GM19468 (cell line): ENCODE measurements at regions not wholly inside any gene's neighbourhood (a gene's known extent, or its start where the extent isn't known, plus 50 kb on each side); places are given as distances from the start of the nearest gene placed in this dataset.

Experiments used
- ATAC-seq: cut with Tn5 transposase; IDR thresholded peaks from one replicate; pipeline ENCODE4 v1.9.1; 2021; ENCODE audit warnings: mild to moderate bottlenecking, moderate library complexity, moderate number of reproducible peaks; ENCODE audit not compliant: unreplicated experiment; ENCODE audit errors: extremely low read depth

GRCh38 chr21:35233756-35234155, 184.7 kb upstream of the RUNX1 start:
- ATAC-seq: no peak

- ATAC-seq: no peak
Measured at GRCh38 chr21:35232545-35233176, 183.6 kb upstream of the RUNX1 start.

GRCh38 chr21:35231090-35231489, 182.0 kb upstream of the RUNX1 start:
- no peak for ATAC-seq

- ATAC-seq: no peak
Measured at GRCh38 chr21:35229290-35229689, 180.2 kb upstream of the RUNX1 start.

- no peak for ATAC-seq
Measured at GRCh38 chr21:35227786-35228185, 178.7 kb upstream of the RUNX1 start.

GRCh38 chr21:35226968-35227744, 178.1 kb upstream of the RUNX1 start:
- peak; percentile 77 for ATAC-seq

- no peak for ATAC-seq
Measured at GRCh38 chr21:35226328-35226727, 177.2 kb upstream of the RUNX1 start.

GRCh38 chr21:35225573-35225972, 176.5 kb upstream of the RUNX1 start:
- no peak for ATAC-seq

- ATAC-seq: no peak
Measured at GRCh38 chr21:35223480-35224156, 174.5 kb upstream of the RUNX1 start.

- ATAC-seq: no peak
Measured at GRCh38 chr21:35222541-35222941, 173.4 kb upstream of the RUNX1 start.

GRCh38 chr21:35222021-35222420, 172.9 kb upstream of the RUNX1 start:
- no peak for ATAC-seq

GRCh38 chr21:35220301-35220700, 171.2 kb upstream of the RUNX1 start:
- ATAC-seq: no peak

GRCh38 chr21:35219719-35220118, 170.6 kb upstream of the RUNX1 start:
- ATAC-seq: no peak

- ATAC-seq: no peak
Measured at GRCh38 chr21:35219291-35219690, 170.2 kb upstream of the RUNX1 start.

GRCh38 chr21:35217504-35218060, 168.5 kb upstream of the RUNX1 start:
- ATAC-seq: no peak

GRCh38 chr21:35216996-35217395, 167.9 kb upstream of the RUNX1 start:
- ATAC-seq: no peak

- no peak for ATAC-seq
Measured at GRCh38 chr21:35215870-35216269, 166.8 kb upstream of the RUNX1 start.

GRCh38 chr21:35212393-35213127, 163.5 kb upstream of the RUNX1 start:
- no peak for ATAC-seq

- ATAC-seq: no peak
Measured at GRCh38 chr21:35211782-35212181, 162.7 kb upstream of the RUNX1 start.

GRCh38 chr21:35210093-35210492, 161.0 kb upstream of the RUNX1 start:
- no peak for ATAC-seq
